MCF 10A (cell line): ENCODE measurements at regions not wholly inside any gene's neighbourhood (a gene's known extent, or its start where the extent isn't known, plus 50 kb on each side); places are given as distances from the start of the nearest gene placed in this dataset.

ENCODE experiments used
- BruUV-seq: library from RNA; stranded (reverse); fragments of 400-500 nt; replicated peaks from 2 replicates; lab custom pipeline; 2021; lab: Mats Ljungman, UMichigan
- CTCF ChIA-PET: fragments of 300-600 bp; sonication (Branson Sonifier 250); formaldehyde crosslinking; extraction: SDS; loops from one replicate; lab custom pipeline; 2021; ENCODE audit warnings: antibody characterized with exemption, inconsistent platforms; lab: Yijun Ruan, JAX
- POLR2A ChIA-PET: fragments of 300-600, 350-650 bp; sonication (Branson Sonifier 250); formaldehyde crosslinking; extraction: SDS; loops from one replicate; lab custom pipeline; 2020; ENCODE audit warnings: antibody characterized with exemption, inconsistent platforms; lab: Yijun Ruan, JAX
- DNase-seq: peaks from one replicate; pipeline ENCODE4 v3.0.0-alpha.2; 2018; ENCODE audit not compliant: unreplicated experiment
- H3K27ac Mint-ChIP-seq: one replicate; pipeline ENCODE4 v1.8.0; 2022; ENCODE audit warnings: mild to moderate bottlenecking, low read depth, mixed read lengths; ENCODE audit not compliant: unreplicated experiment
- H3K27me3 Mint-ChIP-seq: one replicate; pipeline ENCODE4 v1.8.0; 2022; ENCODE audit warnings: mixed read lengths; ENCODE audit not compliant: insufficient read depth, unreplicated experiment
- H3K36me3 Mint-ChIP-seq: one replicate; pipeline ENCODE4 v1.8.0; 2022; ENCODE audit warnings: mild to moderate bottlenecking, moderate library complexity, mixed read lengths; ENCODE audit not compliant: insufficient read depth, unreplicated experiment
- H3K4me1 Mint-ChIP-seq: one replicate; pipeline ENCODE4 v1.8.0; 2022; ENCODE audit warnings: mixed read lengths; ENCODE audit not compliant: insufficient read depth, unreplicated experiment
- H3K4me3 Mint-ChIP-seq: one replicate; pipeline ENCODE4 v1.8.0; 2022; ENCODE audit warnings: mild to moderate bottlenecking, moderate library complexity, mixed read lengths; ENCODE audit not compliant: unreplicated experiment
- H3K9me3 Mint-ChIP-seq: one replicate; pipeline ENCODE4 v1.8.0; 2022; ENCODE audit warnings: mixed read lengths; ENCODE audit not compliant: unreplicated experiment
- intact Hi-C: fragments of 100-400 bp; cut with micrococcal nuclease; formaldehyde crosslinking; loops from 2 replicates; pipeline ENCODE4 v1.14.1; 2022
- TF ChIP-seq, protein P1 (sequence below): fragments of 200-600 bp; IDR thresholded peaks from one replicate; pipeline ENCODE4 v1.8.0; 2022; ENCODE audit warnings: antibody characterized with exemption, mild to moderate bottlenecking; ENCODE audit not compliant: unreplicated experiment

- H3K27me3 Mint-ChIP-seq, result no peaks in the 10 kb centered on the region
- TF ChIP-seq, protein P1, sequence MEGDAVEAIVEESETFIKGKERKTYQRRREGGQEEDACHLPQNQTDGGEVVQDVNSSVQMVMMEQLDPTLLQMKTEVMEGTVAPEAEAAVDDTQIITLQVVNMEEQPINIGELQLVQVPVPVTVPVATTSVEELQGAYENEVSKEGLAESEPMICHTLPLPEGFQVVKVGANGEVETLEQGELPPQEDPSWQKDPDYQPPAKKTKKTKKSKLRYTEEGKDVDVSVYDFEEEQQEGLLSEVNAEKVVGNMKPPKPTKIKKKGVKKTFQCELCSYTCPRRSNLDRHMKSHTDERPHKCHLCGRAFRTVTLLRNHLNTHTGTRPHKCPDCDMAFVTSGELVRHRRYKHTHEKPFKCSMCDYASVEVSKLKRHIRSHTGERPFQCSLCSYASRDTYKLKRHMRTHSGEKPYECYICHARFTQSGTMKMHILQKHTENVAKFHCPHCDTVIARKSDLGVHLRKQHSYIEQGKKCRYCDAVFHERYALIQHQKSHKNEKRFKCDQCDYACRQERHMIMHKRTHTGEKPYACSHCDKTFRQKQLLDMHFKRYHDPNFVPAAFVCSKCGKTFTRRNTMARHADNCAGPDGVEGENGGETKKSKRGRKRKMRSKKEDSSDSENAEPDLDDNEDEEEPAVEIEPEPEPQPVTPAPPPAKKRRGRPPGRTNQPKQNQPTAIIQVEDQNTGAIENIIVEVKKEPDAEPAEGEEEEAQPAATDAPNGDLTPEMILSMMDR, result no peak
- H3K4me3 Mint-ChIP-seq, result no peak overlapping the region
- ChIA-PET CTCF (interaction anchor here (0.6 kb wide), 1 partner anchor 1339 kb away, joined by 3 read pairs; no protein-coding TSS in a partner anchor), POLR2A (no interaction called here)
- no peak overlapping the region for H3K27ac Mint-ChIP-seq
- no peaks in the 10 kb centered on the region for H3K9me3 Mint-ChIP-seq
- DNase-seq, result no peak
- no peaks in the 10 kb centered on the region for H3K4me1 Mint-ChIP-seq
- intact Hi-C loops, result no loop called here
- no peaks in the 10 kb centered on the region for H3K36me3 Mint-ChIP-seq
- BruUV-seq, result no TSS peak
Measured at GRCh38 chr2:129911363-129912065, 68.0 kb upstream of the RAB6C start.

DNA sequence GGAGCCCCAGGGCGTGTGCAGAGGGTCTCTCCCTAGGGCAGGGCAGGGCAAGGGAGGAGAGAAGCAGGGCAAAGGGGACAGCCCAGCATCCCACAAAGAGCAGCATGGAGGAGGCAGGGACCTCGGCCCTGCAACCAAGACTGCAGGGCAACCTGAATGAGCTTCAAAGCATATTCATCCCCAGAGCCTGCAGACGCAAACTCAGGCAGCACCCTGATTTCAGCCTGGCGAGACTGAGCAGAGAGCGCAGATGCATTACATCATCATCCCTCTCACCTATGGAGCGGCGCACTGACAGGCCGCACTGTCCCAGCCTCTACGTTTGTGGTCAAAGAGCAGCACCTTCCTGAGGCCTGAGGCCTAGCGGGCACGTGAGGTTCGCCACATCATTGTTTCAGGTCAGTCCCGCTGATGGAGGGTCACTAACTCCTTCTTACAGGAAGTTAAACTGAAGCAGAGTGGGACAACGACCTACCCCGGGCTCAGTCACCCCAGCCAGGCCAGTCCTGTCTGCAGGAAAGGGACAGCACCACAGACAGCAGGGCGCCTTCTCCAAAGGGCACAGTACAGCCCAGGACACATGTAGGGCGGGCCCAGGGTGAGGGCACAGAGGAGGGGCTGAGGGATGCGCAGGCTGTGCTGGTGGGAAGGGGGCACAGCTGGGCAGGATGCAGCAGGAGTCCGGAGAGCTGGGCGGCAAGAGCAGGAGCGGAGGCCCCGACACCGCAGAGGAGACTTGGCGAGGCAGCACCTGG is 67.2 kb upstream of the RAB6C start:
- TF ChIP-seq, protein P1, result no peak
- Mint-ChIP-seq H3K4me1 (no peaks in the 10 kb centered on the region), H3K9me3 (no peaks in the 10 kb centered on the region), H3K27ac (no peak overlapping the region), H3K36me3 (no peaks in the 10 kb centered on the region), H3K27me3 (no peaks in the 10 kb centered on the region), H3K4me3 (no peak overlapping the region)
- ChIA-PET POLR2A (no interaction called here), CTCF (no interaction called here)
- intact Hi-C loops, result no loop called here
- DNase-seq, result no peak
- no TSS peak for BruUV-seq

DNA sequence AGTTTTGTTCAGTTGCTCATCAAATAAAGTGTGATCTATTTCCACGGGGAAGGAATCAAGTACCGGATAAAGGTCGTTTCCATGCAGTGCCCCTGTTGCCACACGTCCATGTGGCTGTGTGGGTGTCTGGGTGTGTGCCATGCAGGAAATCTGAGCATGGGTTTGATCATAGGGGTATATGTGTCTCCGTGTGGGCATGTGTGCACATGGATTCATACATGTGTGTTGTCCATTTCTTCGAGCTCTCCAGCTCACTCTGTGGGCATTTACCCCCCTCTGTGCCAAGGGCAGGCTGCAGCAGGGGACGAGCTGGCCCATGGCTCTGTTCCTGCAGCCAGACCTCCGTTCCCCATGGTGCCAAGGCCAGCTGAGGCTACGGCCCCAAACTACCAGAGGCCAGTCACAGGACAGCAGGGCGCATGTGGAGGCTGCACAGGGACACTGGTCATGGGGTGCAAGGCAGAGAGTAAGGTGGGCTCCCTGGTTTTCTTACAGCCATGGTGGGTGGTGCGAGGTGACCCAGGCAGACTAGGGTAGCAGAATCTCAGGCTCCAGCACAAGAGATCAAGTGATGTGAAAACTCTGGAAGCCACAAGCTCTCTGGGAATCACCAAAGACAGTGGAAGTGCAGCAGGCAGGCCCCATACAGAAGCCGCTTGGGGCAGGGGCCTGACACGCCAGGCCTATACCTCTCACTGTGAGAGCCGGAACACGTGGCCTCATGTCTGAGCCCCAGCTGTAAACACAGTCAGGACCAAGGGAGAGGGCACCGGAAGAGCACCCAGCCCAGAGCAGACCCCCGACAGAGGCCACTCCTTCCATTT is 66.4 kb upstream of the RAB6C start:
- TF ChIP-seq, protein P1, result no peak
- no peak overlapping the region for H3K27ac Mint-ChIP-seq
- DNase-seq, result no peak
- intact Hi-C loops, result no loop called here
- ChIA-PET CTCF (interaction anchor here (0.6 kb wide), 1 partner anchor 172 kb away, joined by 3 read pairs; no protein-coding TSS in a partner anchor), POLR2A (no interaction called here)
- H3K9me3 Mint-ChIP-seq, result peaks cover 2% of the 10 kb centered on the region
- no TSS peak for BruUV-seq
- H3K36me3 Mint-ChIP-seq, result no peaks in the 10 kb centered on the region
- H3K4me3 Mint-ChIP-seq, result no peak overlapping the region
- H3K4me1 Mint-ChIP-seq, result no peaks in the 10 kb centered on the region
- H3K27me3 Mint-ChIP-seq, result peaks cover 4% of the 10 kb centered on the region
